GM12878 (cell line): ENCODE measurements at regions not wholly inside any gene's neighbourhood (a gene's known extent, or its start where the extent isn't known, plus 50 kb on each side); places are given as distances from the start of the nearest gene placed in this dataset.
A peak's percentile ranks its signal among the peaks of the same experiment; 100 is the strongest.

Experiments
- ATAC-seq: fragments of 200-7000 bp; cut with Tn5 transposase; 3 replicates; pipeline ENCODE4 v1.9.1; 2020; ENCODE audit warnings: mild to moderate bottlenecking, moderate library complexity
- BruUV-seq: library from RNA; stranded (reverse); fragments of 400-500 nt; replicated peaks from 2 replicates; lab custom pipeline; 2021; lab: Mats Ljungman, UMichigan
- CTCF ChIA-PET: fragments of 300-600 bp; sonication (Branson Sonifier 250); formaldehyde crosslinking; extraction: SDS; loops from one replicate; lab custom pipeline; 2021; ENCODE audit warnings: inconsistent platforms; lab: Yijun Ruan, JAX
- POLR2A ChIA-PET: fragments of 350-600 bp; formaldehyde crosslinking; extraction: SDS; loops from one replicate; lab custom pipeline; 2021; ENCODE audit warnings: inconsistent platforms; lab: Charles Lee
- RAD21 ChIA-PET: fragments of 300-600 bp; sonication (Branson Sonifier 250); formaldehyde crosslinking; loops from one replicate; lab custom pipeline; 2023; ENCODE audit warnings: antibody characterized with exemption; ENCODE audit not compliant: unreplicated experiment; lab: Charles Lee
- SMC1A ChIA-PET: fragments of 300-600 bp; sonication (Branson Sonifier 250); formaldehyde crosslinking; loops from one replicate; lab custom pipeline; 2023; ENCODE audit not compliant: unreplicated experiment, uncharacterized antibody; lab: Charles Lee
- DNase-seq: peaks from one replicate; pipeline ENCODE4 v3.0.0-alpha.2; 2011; ENCODE audit warnings: low read depth, low spot score
- FAIRE-seq: peaks from 3 replicates; lab custom pipeline; 2011; peaks lifted over from hg19 to GRCh38; lab: Jason Lieb, UNC
- H2AFZ ChIP-seq: 2 replicates; pipeline ENCODE4 v1.6.0; 2011; ENCODE audit warnings: low read depth, low read length, control low read depth; ENCODE audit not compliant: control insufficient read depth
- H3K27ac ChIP-seq: 2 replicates; pipeline ENCODE4 v1.5.1; 2011; ENCODE audit warnings: control low read depth; ENCODE audit not compliant: control insufficient read depth, insufficient read depth
- H3K27me3 ChIP-seq, 2 experiments: replicated peaks in 1 of 2; 2 replicates each; pipeline versions ENCODE4 v1.6.0 to v1.6.1; 2011; ENCODE audit warnings: low read length in 1 of 2; ENCODE audit not compliant: control insufficient read depth in 2 of 2, insufficient read depth in 2 of 2
- H3K36me3 ChIP-seq, 2 experiments: 2 replicates each; pipeline ENCODE4 v1.5.1; 2011; ENCODE audit warnings: low read length in 1 of 2; ENCODE audit not compliant: control insufficient read depth in 2 of 2, insufficient read depth in 2 of 2
- H3K4me1 ChIP-seq: 2 replicates; pipeline ENCODE4 v1.6.1; 2011; ENCODE audit warnings: mild to moderate bottlenecking, low read length, moderate library complexity, mixed read lengths; ENCODE audit not compliant: control insufficient read depth, insufficient read depth
- H3K4me2 ChIP-seq: 2 replicates; pipeline ENCODE4 v1.6.0; 2011; ENCODE audit warnings: control low read depth; ENCODE audit not compliant: control insufficient read depth, insufficient read depth
- H3K4me3 ChIP-seq: fragments of 200-600 bp; sonication (generic); 2 replicates; pipeline ENCODE4 v1.5.1; 2016
- H3K79me2 ChIP-seq: 2 replicates; pipeline ENCODE4 v1.6.0; 2011; ENCODE audit warnings: low read length; ENCODE audit not compliant: control insufficient read depth, insufficient read depth
- H3K9ac ChIP-seq: 2 replicates; pipeline ENCODE4 v1.8.0; 2011; ENCODE audit warnings: low read length, control low read depth, mixed read lengths; ENCODE audit not compliant: control insufficient read depth, insufficient read depth
- H3K9me3 ChIP-seq: replicated peaks from 3 replicates; pipeline ENCODE4 v1.5.1; 2011; ENCODE audit warnings: mild to moderate bottlenecking, low read length; ENCODE audit not compliant: control insufficient read depth, insufficient read depth
- H4K20me1 ChIP-seq: 2 replicates; pipeline ENCODE4 v1.6.0; 2011; ENCODE audit not compliant: control insufficient read depth, insufficient read depth
- CBFB ChIP-seq: IDR thresholded peaks from 2 replicates; pipeline ENCODE4 v1.6.1; 2016; ENCODE audit warnings: antibody characterized with exemption, low read depth
- CBX3 ChIP-seq: fragments of 200-600 bp; sonication (generic); IDR thresholded peaks from 2 replicates; pipeline ENCODE4 v1.6.1; 2016; ENCODE audit warnings: low read depth, borderline replicate concordance
- CBX5 ChIP-seq: sonication (generic); IDR thresholded peaks from 2 replicates; pipeline ENCODE4 v1.6.1; 2016; ENCODE audit warnings: low read depth, moderate library complexity, mild to moderate bottlenecking, inconsistent platforms
- ETV6 ChIP-seq, 2 experiments: fragments of 450-650 bp in 1 of 2; IDR thresholded peaks in 1 of 2; conservative IDR thresholded peaks in 1 of 2; 2 replicates each; pipeline ENCODE4 v1.6.1; 2014; ENCODE audit warnings: antibody characterized with exemption in 1 of 2, borderline replicate concordance in 1 of 2, low read depth in 1 of 2, mild to moderate bottlenecking in 1 of 2, moderate library complexity in 1 of 2
- FOXM1 ChIP-seq: IDR thresholded peaks from 2 replicates; pipeline ENCODE4 v1.6.1; 2012; ENCODE audit warnings: low read depth, mild to moderate bottlenecking, inconsistent platforms, low read length, moderate library complexity
- GABPA ChIP-seq: IDR thresholded peaks from 2 replicates; pipeline ENCODE4 v1.6.1; 2014; ENCODE audit warnings: antibody characterized with exemption, low read depth, mild to moderate bottlenecking, inconsistent platforms
- MTA3 ChIP-seq: IDR thresholded peaks from 2 replicates; pipeline ENCODE4 v1.6.1; 2012; ENCODE audit warnings: low read length, inconsistent platforms, borderline replicate concordance
- MXI1 ChIP-seq: fragments of 150-350 bp; IDR thresholded peaks from 2 replicates; pipeline ENCODE4 v1.6.1; 2011; ENCODE audit warnings: low read depth, mild to moderate bottlenecking, inconsistent platforms, low read length, improper control_type of control experiment
- NR2C2 ChIP-seq: IDR thresholded peaks from 2 replicates; pipeline ENCODE4 v1.6.1; 2011; ENCODE audit warnings: borderline replicate concordance, low read depth; ENCODE audit not compliant: control insufficient read depth, insufficient read length
- PAX5 ChIP-seq: IDR thresholded peaks from 2 replicates; pipeline ENCODE4 v1.6.1; 2011; ENCODE audit warnings: low read depth, low read length, borderline replicate concordance
- PML ChIP-seq: IDR thresholded peaks from 2 replicates; pipeline ENCODE4 v1.6.1; 2012; ENCODE audit warnings: low read length, inconsistent platforms
- REST ChIP-seq: IDR thresholded peaks from 2 replicates; pipeline ENCODE4 v1.6.1; 2012; ENCODE audit warnings: mild to moderate bottlenecking, low read depth, low read length
- TCF12 ChIP-seq: IDR thresholded peaks from 2 replicates; pipeline ENCODE4 v1.6.1; 2011; ENCODE audit warnings: low read depth, mild to moderate bottlenecking, low read length
- WRNIP1 ChIP-seq: IDR thresholded peaks from 2 replicates; pipeline ENCODE4 v1.6.1; 2011; ENCODE audit warnings: low read depth, low read length, improper control_type of control experiment, borderline replicate concordance
- ZBTB33 ChIP-seq: fragments of 450-650 bp; IDR thresholded peaks from 2 replicates; pipeline ENCODE4 v1.6.1; 2017; ENCODE audit warnings: mild to moderate bottlenecking
- ZNF274 ChIP-seq: IDR thresholded peaks from one replicate; pipeline ENCODE4 v1.8.0; 2011; ENCODE audit not compliant: insufficient read length, insufficient read depth
- WGBS: methylation state at CpG from one replicate; pipeline ENCODE4 v1.1.6; 2016; ENCODE audit warnings: low lambda C conversion rate; ENCODE audit not compliant: insufficient replicate concordance, insufficient coverage; ENCODE audit errors: missing lambda C conversion rate; 5-methylcytosine and 5-hydroxymethylcytosine counted together
- in situ Hi-C: fragments of 300-500 bp; cut with MboI; formaldehyde crosslinking; loops from 9 replicates; pipeline ENCODE4 v1.14.3; 2018; ENCODE audit warnings: mixed read lengths
- intact Hi-C: fragments of 100-400 bp; cut with micrococcal nuclease; formaldehyde crosslinking; loops from one replicate; pipeline ENCODE4 v1.14.2; 2022; ENCODE audit not compliant: unreplicated experiment

GRCh38 chr3:31219131-31219843 lies 313.4 kb upstream of the STT3B start:
- no peaks in the 10 kb centered on the region for H3K27me3 ChIP-seq
- H4K20me1 ChIP-seq: no peaks in the 10 kb centered on the region
- H3K4me3 ChIP-seq: no peak overlapping the region
- RAD21 ChIA-PET: interaction anchor here (0.9 to 20.2 kb wide), 13 partner anchors 9 to 317 kb away, joined by 3 to 381 read pairs (median 4); partner anchors contain the start of gene STT3B
- POLR2A ChIA-PET: interaction anchor here (1.1 to 2.4 kb wide), 8 partner anchors 8 to 29 kb away, joined by 3 to 11 read pairs (median 4); no protein-coding TSS in a partner anchor
- FAIRE-seq (peak; percentile 44), DNase-seq (peak; percentile 84), ATAC-seq (peak; percentile 84)
- CTCF ChIA-PET: interaction anchor here (1.0 to 2.1 kb wide), 8 partner anchors 9 to 241 kb away, joined by 3 to 17 read pairs (median 4); no protein-coding TSS in a partner anchor
- H3K9ac ChIP-seq: no peak overlapping the region; the same call in 1 of the 2 replicates
- SMC1A ChIA-PET: interaction anchor here (0.6 to 4.8 kb wide), 25 partner anchors 8 to 1911 kb away, joined by 3 to 50 read pairs (median 4); partner anchors contain the start of gene STT3B
- no peak overlapping the region for H2AFZ ChIP-seq
- H3K79me2 ChIP-seq: no peaks in the 10 kb centered on the region
- WGBS: 0% methylated on average over 2 of the region's 2 CpGs
- H3K4me2 ChIP-seq: peak overlapping the region; percentile 50
- BruUV-seq: TSS peak; percentile 54
- H3K36me3 ChIP-seq: no peaks in the 10 kb centered on the region
- no peaks in the 10 kb centered on the region; the same call in 1 of the 3 replicates for H3K9me3 ChIP-seq
- intact Hi-C loops (loop anchor here (2.0 kb wide), 1 partner anchor 26 kb away; no protein-coding TSS in a partner anchor), in situ Hi-C loops (no loop called here)
- peak overlapping the region; percentile 51 for H3K27ac ChIP-seq
- H3K4me1 ChIP-seq: peaks cover 28% of the 10 kb centered on the region
- no peak for TF ChIP-seq WRNIP1
- TF ChIP-seq CBFB: peak; percentile 81; the same call in 1 of the 2 replicates
- no peak for TF ChIP-seq REST
- no peak for TF ChIP-seq ZNF274
- TF ChIP-seq MTA3: peak; percentile 75; the same call in 1 of the 2 replicates
- TF ChIP-seq NR2C2: no peak
- peak; percentile 79; the same call in 1 of the 2 replicates for TF ChIP-seq FOXM1
- no peak for TF ChIP-seq TCF12
- no peak for TF ChIP-seq CBX3
- TF ChIP-seq ZBTB33: no peak
- peak; percentile 87; the same call in 1 of the 2 replicates for TF ChIP-seq CBX5
- TF ChIP-seq MXI1: 0 out of 2 replicates have a peak, but pooled peaks have one; percentile 49
- TF ChIP-seq PML: peak; percentile 43; the same call in 1 of the 2 replicates
- TF ChIP-seq ETV6 (conservative IDR thresholded peaks at IDR 0.05 in 1 of 2, IDR thresholded peaks at IDR 0.05 in 1 of 2; ENCODE audit: borderline replicate concordance in 1 of 2, low read depth in 1 of 2): no peak; a peak in 1 of 4 replicates
- 0 out of 2 replicates have a peak, but pooled peaks have one; percentile 18 for TF ChIP-seq GABPA
- peak; percentile 22; the same call in 1 of the 2 replicates for TF ChIP-seq PAX5
